DLD1 (cell line): ENCODE measurements at regions not wholly inside any gene's neighbourhood (a gene's known extent, or its start where the extent isn't known, plus 50 kb on each side); places are given as distances from the start of the nearest gene placed in this dataset.
"Not testable (repeated sequence)": the region's sequence is repeated elsewhere in the genome, so short reads cannot be mapped to it uniquely, and the experiment has no call there.

ENCODE experiments used
- in situ Hi-C: cut with HindIII; loops from 2 replicates; pipeline ENCODE4 v1.10.0; 2017; ENCODE audit warnings: low sequenced_read_pairs

DNA sequence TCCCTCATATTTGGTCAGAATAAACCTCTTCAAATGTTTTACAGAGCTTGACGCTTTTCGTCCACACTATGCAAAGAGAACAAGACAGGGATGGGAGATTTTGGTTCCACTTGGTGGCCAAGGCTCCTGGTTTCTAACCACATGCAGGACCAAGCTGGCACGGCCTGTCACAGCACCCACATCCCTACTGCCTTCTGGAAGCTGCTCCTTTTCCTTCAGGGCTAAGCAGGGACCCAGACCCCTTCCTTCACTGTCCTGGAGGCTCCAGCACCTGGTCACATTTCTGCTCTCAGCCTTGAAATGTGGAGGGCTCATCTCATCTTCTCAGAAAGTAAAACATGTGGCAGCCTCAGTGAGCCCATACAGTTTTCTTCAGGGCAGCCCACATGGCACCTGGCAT, 50.4 kb upstream of the ARHGEF7 start:
- in situ Hi-C loops, result no loop called here

DNA sequence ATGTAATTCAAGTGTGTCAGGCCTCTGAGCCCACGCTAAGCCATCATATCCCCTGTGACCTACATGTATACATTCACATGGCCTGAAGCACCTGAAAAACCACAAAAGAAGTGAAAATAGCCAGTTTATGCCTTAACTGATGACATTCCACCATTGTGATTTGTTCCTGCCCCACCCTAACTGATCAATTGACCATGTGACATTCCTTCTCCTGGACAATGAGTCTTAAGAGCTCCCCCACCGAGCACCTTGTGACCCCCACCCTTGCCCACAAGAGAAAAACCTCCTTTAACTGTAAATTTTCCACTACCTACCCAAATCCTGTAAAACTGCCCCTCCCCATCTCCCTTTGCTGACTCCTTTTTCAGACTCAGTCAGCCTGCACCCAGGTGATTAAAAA, 52.1 kb upstream of the ARHGEF7 start:
- in situ Hi-C loops, result no loop called here

DNA sequence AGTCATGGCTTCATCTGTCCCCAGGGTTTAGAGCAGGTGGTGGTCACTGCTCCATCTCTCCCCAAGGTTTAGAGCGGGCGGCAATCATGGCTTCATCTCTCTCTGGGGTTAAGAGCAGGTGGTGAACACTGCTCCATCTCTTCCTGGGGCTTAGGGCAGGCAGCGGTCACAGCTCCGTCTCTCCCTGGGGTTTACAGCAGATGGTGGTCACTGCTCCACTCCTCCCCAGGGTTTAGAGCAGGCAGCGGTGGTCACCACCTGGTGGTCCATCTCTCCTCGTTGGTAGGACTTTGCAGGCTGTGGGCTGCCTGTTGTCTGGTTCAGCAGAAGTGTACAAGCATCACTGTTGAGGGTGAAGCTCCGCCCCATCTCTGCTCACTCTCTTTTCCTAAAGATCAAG, 52.8 kb upstream of the ARHGEF7 start:
- in situ Hi-C loops, result no loop called here

DNA sequence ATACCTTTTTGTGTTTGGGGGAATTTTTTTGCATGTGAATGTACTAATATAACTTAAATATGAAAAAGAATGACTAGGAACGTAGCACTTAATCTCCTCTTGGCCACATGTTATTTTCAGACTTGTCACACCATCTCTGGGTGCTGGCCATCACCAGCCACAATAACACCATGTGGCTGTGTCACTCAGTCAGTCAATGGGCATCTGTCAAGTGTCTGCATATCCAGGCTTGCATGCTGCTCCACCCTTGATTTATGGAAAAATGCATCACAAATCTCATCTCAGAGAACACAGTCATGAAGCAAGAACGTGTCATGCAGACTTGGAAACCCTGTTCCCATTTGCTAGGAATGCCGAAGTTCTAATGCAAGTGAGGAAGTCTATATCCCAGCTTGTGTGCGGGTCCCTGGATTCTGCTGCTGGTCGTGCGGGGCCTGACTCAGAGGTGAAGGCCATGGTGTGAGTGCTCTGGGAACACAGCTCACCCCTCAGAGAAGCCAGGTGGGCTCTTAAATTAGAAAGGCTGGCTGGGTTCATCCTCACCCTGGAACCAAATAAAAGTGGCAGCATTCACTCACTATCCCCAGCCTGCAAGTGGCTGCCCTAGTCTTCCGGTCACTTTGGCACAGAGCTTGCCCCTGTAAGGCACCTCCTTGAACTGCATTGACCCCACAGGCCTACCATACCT, 53.6 kb upstream of the ARHGEF7 start:
- in situ Hi-C loops, result no loop called here

DNA sequence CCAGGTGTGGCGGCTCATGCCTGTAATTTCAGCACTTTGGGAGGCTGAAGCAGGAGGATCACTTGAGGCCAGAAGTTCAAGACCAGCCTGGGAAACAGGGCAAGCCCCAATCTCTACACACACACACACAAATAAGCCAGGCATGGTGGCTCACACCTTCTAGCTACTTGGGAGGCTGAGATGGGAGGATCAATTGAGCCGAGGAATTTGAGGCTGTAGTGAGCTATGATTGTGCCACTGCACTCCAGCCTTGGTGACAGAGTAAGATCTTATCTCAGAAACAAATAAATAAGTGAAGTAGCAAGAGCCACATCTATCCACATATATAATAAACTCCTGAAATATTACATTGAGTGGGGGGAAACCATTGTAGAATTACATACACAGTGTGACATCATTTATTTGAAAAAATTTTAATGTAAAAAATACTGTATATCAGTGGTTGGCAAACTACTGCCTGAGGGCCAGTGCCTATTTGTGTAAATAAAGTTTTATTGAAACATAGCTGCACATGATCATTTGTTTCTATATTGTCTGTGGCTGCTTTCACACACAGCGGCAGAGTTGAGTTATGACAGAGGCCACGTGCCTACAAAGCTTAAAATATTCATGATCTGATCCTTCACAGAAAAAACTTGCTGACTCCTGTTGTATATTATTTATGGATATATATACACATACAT, 54.7 kb upstream of the ARHGEF7 start:
- in situ Hi-C loops, result no loop called here

DNA sequence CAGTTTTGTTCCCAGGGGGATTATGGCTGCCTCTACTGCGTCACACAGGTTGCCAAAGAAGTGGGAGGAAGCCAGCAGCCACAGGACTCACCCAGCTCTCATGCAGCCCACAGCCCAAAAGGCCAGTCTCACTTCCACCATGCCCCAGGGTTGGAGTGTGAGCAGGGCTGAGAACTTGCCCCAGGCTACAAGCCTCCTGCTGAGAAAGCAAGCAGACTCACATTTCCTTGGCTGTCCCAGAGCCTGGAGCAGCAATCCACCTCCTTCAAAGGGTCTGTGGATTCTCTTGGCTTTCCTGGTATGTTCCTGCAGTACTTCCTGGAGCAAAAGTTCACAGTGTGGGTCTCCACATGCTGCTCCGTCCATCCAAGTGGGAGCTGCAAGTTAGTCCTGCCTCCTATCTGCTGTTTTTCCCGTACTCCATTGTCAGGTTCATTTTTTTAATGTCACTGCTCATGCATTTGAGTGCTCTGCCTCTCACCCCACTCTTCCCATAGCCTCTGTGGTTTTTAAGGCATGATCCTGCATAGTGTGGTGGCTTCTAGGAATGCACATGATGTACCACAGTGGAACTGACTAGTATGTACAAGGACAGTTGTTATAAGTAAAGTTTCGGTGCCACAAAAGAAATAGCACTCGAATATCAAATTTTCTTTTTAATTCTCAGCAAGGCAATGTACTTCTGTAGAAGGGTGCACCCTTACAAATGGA, 56.2 kb upstream of the ARHGEF7 start:
- in situ Hi-C loops, result no loop called here

DNA sequence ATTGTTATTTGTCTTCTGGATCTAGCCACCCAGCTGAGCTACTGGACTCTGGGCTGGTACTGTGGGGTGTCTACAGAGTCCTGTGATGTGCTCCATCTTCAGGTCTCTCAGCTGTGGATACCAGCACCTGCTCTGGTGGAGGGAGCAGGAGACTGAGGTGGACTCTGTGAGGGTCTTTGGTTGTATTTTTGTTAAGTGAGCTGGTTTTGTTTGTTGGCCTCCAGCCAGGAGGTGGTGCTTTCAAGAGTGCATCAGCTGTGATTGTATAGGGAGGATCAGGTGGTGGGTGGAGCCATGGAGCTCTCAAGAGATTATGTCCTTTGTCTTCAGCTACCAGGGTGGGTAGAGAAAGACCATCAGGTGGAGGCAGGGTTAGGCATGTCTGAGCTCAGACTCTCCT, 56.8 kb upstream of the ARHGEF7 start:
- in situ Hi-C loops, result not testable (repeated sequence)

DNA sequence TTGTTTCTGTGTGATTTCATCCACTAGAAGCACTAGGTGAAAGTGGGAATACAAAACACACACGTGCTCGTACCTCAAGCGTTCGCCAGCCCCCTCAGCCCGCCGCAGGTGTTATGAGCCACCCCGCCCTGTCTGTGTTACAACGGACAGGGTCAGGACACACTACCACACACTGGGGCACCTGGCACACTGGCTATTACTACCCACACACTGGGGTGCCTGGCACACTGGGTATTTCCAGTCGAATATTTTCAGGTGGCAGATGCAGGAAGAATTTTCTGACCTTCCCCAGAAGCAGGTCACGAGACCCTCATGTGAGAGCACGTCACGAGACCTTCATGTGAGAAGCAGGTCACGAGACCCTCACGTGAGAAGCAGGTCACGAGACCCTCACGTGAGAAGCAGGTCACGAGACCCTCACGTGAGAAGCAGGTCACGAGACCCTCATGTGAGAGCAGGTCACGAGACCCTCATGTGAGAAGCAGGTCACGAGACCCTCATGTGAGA, 63.3 kb upstream of the ARHGEF7 start:
- in situ Hi-C loops, result not testable (repeated sequence)

DNA sequence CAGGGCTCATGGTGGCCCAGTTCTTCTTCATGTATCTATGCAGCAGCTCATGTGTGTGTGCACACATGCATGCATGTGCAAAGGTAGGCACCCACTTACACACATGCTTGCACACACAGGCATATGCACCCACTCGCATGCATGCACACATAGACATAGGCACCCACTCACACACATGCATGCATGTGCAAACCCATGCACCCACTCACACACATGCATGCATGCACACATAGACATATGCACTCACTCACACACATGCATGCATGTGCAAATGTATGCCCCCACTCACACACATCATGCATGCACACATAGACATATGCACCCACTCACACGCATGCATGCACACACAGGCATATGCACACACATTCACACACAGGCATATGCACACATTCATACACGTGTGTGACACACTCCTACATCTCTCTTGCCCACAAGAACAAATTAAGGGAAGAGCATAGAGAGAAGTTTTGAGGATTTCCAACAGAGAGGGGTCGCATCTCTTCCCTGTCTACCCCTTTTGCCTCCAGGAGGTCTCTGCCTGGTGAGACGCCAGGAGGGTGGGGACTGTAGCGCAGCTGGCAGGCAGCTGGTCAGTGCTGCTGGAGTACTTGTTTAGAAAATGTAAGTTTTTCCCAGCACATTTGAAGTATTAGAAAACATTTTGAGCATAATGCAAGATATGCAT, 63.9 kb upstream of the ARHGEF7 start:
- in situ Hi-C loops, result no loop called here

DNA sequence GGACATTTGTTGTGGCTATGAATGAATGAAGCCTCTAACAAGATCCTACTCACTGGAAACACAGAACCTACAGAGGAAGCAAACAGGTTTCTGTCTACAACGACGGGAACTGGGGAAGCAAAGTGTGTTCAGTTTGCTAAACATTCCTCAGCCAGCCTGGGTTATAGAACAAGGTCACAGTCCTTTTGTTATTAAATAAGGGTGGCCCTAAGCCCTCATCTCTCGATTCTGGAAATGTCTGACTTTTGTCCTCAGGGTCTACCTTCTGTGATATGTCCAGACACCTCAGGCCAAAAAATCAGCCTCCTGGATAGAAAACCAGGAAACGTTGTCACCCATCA, 64.6 kb upstream of the ARHGEF7 start:
- in situ Hi-C loops, result no loop called here

DNA sequence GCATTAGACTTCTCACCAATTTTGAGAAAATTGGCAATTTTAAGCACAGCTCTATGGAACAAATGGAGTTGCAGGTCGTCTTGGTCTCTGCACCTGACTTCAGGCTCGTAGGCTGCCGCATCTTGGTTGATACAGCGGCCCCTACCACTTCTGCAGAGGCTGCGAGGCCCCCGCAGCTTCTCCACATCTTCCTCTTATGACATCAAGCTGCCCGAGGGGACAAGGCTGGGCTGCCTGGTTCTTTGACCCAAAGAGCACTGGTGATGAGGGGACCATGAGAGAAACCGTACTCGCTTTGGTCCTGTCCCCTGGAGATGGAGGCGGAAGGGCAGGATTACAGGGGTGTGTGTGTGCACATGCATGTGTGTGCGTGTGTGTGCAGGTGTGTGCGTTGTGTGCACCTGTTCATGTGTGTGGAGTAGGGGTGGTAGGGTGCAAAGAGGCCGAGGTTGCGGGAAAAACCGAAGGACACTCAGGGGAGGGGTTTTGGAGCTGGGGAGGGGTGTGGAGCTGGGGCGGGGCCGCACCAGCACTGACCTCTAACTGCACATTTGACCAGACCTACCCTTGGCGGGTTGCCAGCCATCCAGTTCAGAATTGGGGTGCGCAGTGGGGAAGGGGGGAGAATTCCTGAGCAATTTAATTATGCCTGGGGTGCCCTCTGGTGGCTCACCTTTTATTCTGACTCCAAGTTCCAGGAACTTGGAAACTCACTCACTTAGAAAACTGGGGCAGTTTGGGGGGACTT, 65.1 kb upstream of the ARHGEF7 start:
- in situ Hi-C loops, result no loop called here

DNA sequence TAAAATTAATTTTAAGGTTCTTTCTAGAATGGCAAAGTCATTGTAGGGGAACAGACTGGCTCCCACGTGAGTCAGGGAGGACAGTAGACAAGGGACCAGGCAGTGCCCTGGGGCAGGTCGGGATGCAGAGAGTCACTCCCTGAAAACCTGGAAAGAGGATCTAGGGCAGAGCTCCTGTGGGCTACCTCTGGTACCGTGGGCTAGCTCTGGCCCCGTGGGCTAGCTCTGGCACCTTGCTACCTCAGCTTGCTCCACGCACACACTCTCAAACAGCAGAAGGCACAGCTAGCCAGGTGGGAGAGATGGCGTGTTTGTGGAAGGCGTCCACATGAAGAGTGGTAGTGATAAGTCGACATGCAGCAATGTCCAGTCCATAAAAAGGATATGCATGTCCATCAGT, 66.7 kb upstream of the ARHGEF7 start:
- in situ Hi-C loops, result no loop called here

DNA sequence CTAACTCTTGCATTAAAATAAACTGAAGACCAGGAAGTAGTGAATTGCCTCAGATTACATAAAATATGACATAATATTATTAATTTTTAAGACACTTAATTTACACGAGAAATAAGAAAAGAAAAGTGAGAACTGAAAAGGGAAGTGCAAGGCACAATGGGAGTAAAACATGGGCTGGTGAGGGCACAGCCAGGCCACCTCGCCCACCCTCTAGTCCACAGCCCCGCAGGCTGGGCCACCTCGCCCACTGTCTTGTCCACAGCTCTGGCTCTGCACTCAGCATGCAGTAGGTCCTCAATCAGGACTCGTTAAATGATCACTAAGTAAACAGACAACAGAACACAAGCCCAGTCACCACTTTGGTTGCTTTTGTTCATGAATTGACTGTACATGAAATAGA, 67.8 kb upstream of the ARHGEF7 start:
- in situ Hi-C loops, result no loop called here

DNA sequence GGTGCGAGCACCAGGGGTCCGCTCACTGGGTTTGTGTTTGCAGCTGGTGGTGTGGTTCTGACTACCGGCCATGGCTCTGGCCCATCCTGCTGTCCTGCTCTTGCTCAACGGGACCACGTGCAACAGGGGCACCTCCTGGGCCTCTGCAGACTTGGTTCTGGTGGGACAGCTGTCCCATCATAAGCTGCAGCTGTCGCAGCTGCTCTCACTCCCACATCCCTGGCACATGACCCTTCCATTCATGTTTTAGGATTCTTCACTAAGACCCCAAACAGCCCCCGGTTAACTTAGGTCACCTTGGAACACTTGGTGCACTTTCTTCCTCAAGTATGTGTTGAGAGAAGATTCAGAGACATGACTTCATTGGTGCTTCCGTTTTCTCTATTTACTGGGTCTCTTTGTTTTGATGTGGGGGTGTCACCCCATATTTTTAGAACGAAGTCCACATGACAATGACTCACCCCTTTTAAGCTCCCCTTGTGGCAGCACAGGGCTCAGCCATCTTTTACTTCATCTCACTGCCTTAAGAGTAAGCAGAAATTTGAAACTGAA, 68.4 kb upstream of the ARHGEF7 start:
- in situ Hi-C loops, result no loop called here

DNA sequence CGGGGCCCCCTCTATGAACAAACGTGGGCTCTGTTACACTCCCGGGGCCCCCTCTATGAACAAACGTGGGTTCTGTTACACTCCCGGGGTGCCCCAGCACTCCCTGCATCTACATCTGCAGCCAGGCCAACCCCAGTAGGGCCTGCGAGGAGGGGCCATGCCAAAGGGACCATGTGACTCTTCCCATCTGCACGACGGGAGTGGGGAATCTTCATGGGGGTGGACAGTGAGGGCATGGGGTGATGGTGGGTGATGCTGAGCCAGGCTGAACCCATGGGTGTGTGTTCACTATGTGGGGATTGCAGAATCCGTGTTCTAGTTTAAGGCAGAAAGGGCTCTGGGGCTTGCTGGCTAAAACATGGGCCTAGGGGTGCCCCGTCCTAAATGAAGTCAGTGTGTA, 69.9 kb upstream of the ARHGEF7 start:
- in situ Hi-C loops, result no loop called here

DNA sequence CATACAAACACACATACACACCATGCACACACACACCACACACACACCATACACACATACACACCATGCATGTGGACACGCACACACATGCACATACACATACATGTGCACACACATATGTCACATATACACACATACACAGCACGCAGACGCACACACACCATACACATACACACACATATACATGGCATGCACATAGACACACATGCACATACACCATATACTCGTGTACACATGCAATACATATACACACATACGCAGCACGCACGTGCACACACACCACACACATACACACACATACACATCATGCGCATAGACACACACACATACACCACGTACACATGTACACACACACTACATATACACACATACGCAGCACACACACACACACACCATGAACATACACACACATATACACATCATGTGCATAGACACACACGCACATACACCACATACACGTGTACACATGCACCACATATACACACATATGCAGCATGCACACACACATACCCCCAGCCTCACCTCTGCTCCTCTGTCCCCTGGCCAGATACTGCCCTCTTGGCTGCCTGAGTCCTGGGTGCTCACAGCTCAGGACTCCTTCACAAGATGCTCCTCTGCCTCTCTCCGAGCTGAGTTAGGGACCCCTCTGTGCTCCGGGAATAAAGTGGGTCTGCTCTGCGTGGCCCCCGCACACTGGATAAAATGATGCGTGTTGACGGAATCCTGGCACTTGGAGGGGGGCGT, 70.9 kb upstream of the ARHGEF7 start:
- in situ Hi-C loops, result no loop called here

DNA sequence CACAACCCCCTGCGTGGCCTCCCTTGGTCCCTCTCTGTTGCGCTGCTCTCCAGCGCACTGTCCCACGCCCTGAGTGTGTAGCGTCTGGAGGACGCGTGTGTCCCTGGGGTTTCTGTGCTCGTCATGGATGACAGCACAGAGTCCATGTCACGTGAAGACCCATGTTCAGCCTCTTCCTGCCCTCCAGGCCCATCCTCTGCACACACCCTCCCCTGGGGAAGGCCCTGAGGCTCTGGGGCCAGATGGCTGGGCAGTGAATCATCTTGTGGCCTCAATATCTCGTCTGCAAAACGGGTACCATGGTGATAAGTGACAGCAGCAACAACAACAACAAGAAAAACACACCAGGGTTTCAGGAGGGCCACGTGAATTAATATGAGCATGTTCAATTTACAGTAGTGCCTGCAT, 71.5 kb upstream of the ARHGEF7 start:
- in situ Hi-C loops, result no loop called here

DNA sequence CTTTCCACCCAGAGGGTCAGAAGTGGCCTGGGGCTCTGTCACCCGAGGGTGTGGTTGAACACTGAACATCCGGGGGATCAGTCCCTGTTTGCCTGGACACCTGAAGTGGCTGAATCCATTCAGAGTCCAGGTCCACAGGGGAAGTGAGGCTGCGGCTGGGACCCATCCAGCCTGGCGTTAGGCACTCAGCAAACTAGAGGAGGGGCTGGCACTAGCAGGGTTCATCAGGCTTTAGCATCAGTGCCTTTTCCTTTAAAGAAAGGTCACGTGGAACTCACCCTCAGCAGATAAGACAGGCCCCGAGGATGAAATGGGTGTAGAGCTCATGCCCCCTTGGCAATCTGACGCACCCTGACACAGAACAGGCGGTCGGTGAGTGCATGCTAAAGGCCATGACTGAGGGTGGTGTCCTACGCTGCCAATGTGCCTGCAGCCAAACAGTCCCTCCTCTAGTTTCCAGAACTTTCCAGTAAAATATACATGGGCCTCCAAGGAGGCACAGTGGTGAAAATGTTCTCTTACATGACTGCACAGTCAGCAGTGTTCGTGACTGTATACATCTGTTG, 72.4 kb upstream of the ARHGEF7 start:
- in situ Hi-C loops, result no loop called here

DNA sequence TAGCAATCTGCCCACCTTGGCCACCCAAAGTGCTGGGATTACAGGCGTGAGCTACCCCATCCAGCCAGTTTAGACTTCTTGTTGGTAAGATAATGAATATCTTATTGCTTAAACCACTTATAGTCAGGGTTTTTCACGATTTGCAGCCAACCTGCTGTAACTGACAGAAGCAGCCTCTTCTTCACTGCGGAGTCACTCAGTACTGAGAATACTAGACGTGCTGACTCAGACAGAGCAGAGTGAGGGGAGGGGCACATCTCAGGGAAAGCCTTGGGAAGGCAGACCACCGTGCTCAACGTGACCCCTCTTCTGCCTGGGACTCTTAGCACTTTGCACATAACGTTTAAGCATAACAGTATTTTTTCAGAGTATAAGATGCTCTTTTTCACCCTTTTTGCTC, 74.3 kb upstream of the ARHGEF7 start:
- in situ Hi-C loops, result no loop called here
